ENCODE measurements at regions not wholly inside any gene's neighbourhood (a gene's known extent, or its start where the extent isn't known, plus 50 kb on each side); places are given as distances from the start of the nearest gene placed in this dataset.

GRCh38 chr14:99029145-99029915 is 242.7 kb downstream of the BCL11B start:
- Histone ChIP-seq H3K9me3 (no peaks in the 10 kb centered on the region), H3K27me3 (replicated peaks; ENCODE audit: control insufficient read depth, insufficient read depth, low read length) (no peaks in the 10 kb centered on the region), H3K4me1 (no peaks in the 10 kb centered on the region), H3K4me3 (ENCODE audit: low read depth, low read length) (no peak overlapping the region), H3K36me3 (ENCODE audit: control insufficient read depth, insufficient read depth, low read length) (no peaks in the 10 kb centered on the region)
- intact Hi-C loops (cut with micrococcal nuclease; ENCODE audit: unreplicated experiment): no loop called here
- H3K27me3 Mint-ChIP-seq (ENCODE audit: insufficient read depth, unreplicated experiment): peaks cover 6% of the 10 kb centered on the region
- H3K27ac Mint-ChIP-seq (ENCODE audit: unreplicated experiment): no peak overlapping the region
- BruUV-seq (replicated peaks): no TSS peak
- CTCF ChIA-PET: no interaction called here
- no peak for DNase-seq
- H3K4me1 Mint-ChIP-seq (ENCODE audit: low read depth, unreplicated experiment): no peaks in the 10 kb centered on the region
- no peak for TF ChIP-seq CTCF (IDR thresholded peaks at IDR 0.05; ENCODE audit: insufficient read depth in 1 of 2, low read depth in 1 of 2, low read length in 1 of 2, severe bottlenecking in 1 of 2, unreplicated experiment in 1 of 2)
- POLR2A ChIA-PET: no interaction called here
- no peak overlapping the region for H3K4me3 Mint-ChIP-seq (ENCODE audit: unreplicated experiment)
- H3K9me3 Mint-ChIP-seq (ENCODE audit: unreplicated experiment): peaks cover 10% of the 10 kb centered on the region
- H3K36me3 Mint-ChIP-seq (ENCODE audit: insufficient read depth, unreplicated experiment): no peaks in the 10 kb centered on the region

GRCh38 chr14:99029916-99030305 is 242.1 kb downstream of the BCL11B start:
- Mint-ChIP-seq H3K4me1 (ENCODE audit: low read depth, unreplicated experiment) (no peaks in the 10 kb centered on the region), H3K27me3 (ENCODE audit: insufficient read depth, unreplicated experiment) (peaks cover 6% of the 10 kb centered on the region), H3K36me3 (ENCODE audit: insufficient read depth, unreplicated experiment) (no peaks in the 10 kb centered on the region), H3K9me3 (ENCODE audit: unreplicated experiment) (peaks cover 10% of the 10 kb centered on the region), H3K4me3 (ENCODE audit: unreplicated experiment) (no peak overlapping the region), H3K27ac (ENCODE audit: unreplicated experiment) (no peak overlapping the region)
- BruUV-seq (replicated peaks): no TSS peak
- intact Hi-C loops (cut with micrococcal nuclease; ENCODE audit: unreplicated experiment): no loop called here
- no peaks in the 10 kb centered on the region for H3K9me3 ChIP-seq
- TF ChIP-seq CTCF (IDR thresholded peaks at IDR 0.05; ENCODE audit: insufficient read depth in 1 of 2, low read depth in 1 of 2, low read length in 1 of 2, severe bottlenecking in 1 of 2, unreplicated experiment in 1 of 2): no peak
- H3K36me3 ChIP-seq (ENCODE audit: control insufficient read depth, insufficient read depth, low read length): no peaks in the 10 kb centered on the region
- no peaks in the 10 kb centered on the region for H3K27me3 ChIP-seq (replicated peaks; ENCODE audit: control insufficient read depth, insufficient read depth, low read length)
- ChIA-PET POLR2A (no interaction called here), CTCF (no interaction called here)
- no peak overlapping the region for H3K4me3 ChIP-seq (ENCODE audit: low read depth, low read length)
- no peaks in the 10 kb centered on the region for H3K4me1 ChIP-seq
- DNase-seq: no peak

GRCh38 chr14:99030454-99030853 is 241.5 kb downstream of the BCL11B start:
- H3K4me1 Mint-ChIP-seq (ENCODE audit: low read depth, unreplicated experiment): no peaks in the 10 kb centered on the region
- H3K36me3 ChIP-seq (ENCODE audit: control insufficient read depth, insufficient read depth, low read length): no peaks in the 10 kb centered on the region
- BruUV-seq (replicated peaks): no TSS peak

More at GRCh38 chr14:99030454-99030853, 241.5 kb downstream of the BCL11B start:
- Mint-ChIP-seq H3K27me3 (ENCODE audit: insufficient read depth, unreplicated experiment) (peaks cover 6% of the 10 kb centered on the region), H3K4me3 (ENCODE audit: unreplicated experiment) (no peak overlapping the region), H3K9me3 (ENCODE audit: unreplicated experiment) (peaks cover 10% of the 10 kb centered on the region), H3K27ac (ENCODE audit: unreplicated experiment) (no peak overlapping the region), H3K36me3 (ENCODE audit: insufficient read depth, unreplicated experiment) (no peaks in the 10 kb centered on the region)
- POLR2A ChIA-PET: no interaction called here
- Histone ChIP-seq H3K4me1 (no peaks in the 10 kb centered on the region), H3K4me3 (ENCODE audit: low read depth, low read length) (no peak overlapping the region), H3K27me3 (replicated peaks; ENCODE audit: control insufficient read depth, insufficient read depth, low read length) (no peaks in the 10 kb centered on the region), H3K9me3 (no peaks in the 10 kb centered on the region)
- CTCF ChIA-PET: no interaction called here
- TF ChIP-seq CTCF (IDR thresholded peaks at IDR 0.05; ENCODE audit: insufficient read depth in 1 of 2, low read depth in 1 of 2, low read length in 1 of 2, severe bottlenecking in 1 of 2, unreplicated experiment in 1 of 2): no peak
- DNase-seq: no peak
- intact Hi-C loops (cut with micrococcal nuclease; ENCODE audit: unreplicated experiment): no loop called here

All from Caco-2 (cell line).